Astrocyte of the cerebellum (primary cell): ENCODE measurements at regions not wholly inside any gene's neighbourhood (a gene's known extent, or its start where the extent isn't known, plus 50 kb on each side); places are given as distances from the start of the nearest gene placed in this dataset.

Source experiments
- DNase-seq: peaks from one replicate; pipeline ENCODE4 v3.0.0-alpha.2; 2011; ENCODE audit warnings: low read depth
- H3K4me3 ChIP-seq: 2 replicates; pipeline ENCODE4 v1.5.1; 2011; ENCODE audit warnings: mild to moderate bottlenecking, low read depth, low read length, moderate library complexity
- in situ Hi-C: cut with HindIII; loops from 2 replicates; pipeline ENCODE4 v1.10.0; 2017; ENCODE audit warnings: low sequenced_read_pairs
- TF ChIP-seq, protein P1 (sequence below): IDR thresholded peaks from 2 replicates; pipeline ENCODE4 v1.5.1; 2012; ENCODE audit warnings: low read length, low read depth, moderate library complexity, mild to moderate bottlenecking; ENCODE audit errors: missing control alignments

DNA sequence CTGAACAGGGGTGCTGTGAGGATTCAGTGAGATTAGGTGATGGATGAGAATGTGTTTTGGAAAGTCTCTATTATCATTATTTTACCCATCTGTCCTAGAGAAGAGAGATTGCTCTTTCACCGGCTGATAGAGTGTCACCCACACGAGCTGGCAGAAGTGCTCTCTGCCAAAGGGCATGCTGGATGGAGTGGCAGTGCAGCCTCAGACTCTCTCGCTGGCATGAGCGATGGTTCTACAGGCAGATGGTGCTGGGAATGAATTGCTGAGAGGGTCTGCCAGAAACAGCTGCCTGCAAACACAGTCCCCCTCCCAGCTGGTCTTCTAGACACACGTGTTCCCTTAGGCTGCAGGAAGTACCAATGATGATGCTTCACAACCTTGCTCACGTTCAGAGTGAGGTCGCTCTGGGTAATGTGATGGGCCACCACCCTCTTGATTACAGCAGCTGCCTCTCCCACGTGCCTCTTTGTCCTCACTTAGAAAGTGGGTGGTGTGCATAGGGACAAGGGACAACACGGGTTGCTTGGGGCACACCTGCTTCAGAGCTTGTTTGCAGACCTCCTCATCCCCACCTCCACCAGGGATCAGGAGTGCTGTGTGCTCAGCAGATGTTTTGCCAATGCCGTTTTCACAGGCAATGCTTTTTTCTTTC is 84.7 kb downstream of the FOXA2 start:
- no peak overlapping the region for H3K4me3 ChIP-seq
- no peak for DNase-seq
- TF ChIP-seq, protein P1, sequence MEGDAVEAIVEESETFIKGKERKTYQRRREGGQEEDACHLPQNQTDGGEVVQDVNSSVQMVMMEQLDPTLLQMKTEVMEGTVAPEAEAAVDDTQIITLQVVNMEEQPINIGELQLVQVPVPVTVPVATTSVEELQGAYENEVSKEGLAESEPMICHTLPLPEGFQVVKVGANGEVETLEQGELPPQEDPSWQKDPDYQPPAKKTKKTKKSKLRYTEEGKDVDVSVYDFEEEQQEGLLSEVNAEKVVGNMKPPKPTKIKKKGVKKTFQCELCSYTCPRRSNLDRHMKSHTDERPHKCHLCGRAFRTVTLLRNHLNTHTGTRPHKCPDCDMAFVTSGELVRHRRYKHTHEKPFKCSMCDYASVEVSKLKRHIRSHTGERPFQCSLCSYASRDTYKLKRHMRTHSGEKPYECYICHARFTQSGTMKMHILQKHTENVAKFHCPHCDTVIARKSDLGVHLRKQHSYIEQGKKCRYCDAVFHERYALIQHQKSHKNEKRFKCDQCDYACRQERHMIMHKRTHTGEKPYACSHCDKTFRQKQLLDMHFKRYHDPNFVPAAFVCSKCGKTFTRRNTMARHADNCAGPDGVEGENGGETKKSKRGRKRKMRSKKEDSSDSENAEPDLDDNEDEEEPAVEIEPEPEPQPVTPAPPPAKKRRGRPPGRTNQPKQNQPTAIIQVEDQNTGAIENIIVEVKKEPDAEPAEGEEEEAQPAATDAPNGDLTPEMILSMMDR: no peak
- in situ Hi-C loops: no loop called here

DNA sequence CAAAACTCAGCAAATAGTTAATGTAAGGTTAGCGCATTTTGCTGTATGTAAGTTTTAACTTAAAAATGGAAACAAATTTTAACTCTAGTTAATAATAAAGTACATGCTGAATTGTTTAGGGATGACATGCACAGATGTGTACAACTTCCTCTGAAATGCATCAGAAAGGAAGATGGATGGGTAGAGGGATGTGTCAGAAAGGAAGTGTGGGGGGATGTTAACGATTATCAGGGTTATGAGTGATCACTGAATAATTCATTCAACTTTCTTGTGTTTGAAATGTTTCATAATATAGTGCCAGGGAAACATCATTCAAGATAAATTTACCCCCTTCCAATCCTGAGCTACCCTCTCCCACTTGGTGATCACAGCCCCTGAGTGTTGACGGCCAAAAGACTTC is 87.6 kb downstream of the FOXA2 start:
- DNase-seq: no peak
- H3K4me3 ChIP-seq: no peak overlapping the region
- TF ChIP-seq, protein P1: no peak
- in situ Hi-C loops: no loop called here

DNA sequence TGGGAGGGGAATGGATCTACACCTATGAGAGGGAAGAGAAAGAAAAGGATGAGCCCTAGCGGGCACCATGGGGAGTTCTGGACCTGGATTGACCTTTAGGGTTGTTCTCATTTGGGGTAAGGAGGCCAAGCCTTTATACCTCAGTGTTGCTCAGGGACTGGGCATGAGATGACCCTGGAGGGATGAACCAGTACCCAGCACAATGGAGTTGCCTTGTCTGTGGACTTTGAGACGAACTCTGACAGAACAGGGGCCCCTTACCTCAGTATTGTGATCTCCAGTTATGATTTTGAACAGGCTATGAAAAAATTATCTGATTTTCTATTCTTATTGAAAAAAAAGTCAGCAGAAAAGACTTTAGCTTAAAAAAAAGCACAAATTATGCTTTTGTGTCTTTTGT is 88.6 kb downstream of the FOXA2 start:
- no peak for DNase-seq
- TF ChIP-seq, protein P1: no peak
- H3K4me3 ChIP-seq: no peak overlapping the region
- in situ Hi-C loops: no loop called here

DNA sequence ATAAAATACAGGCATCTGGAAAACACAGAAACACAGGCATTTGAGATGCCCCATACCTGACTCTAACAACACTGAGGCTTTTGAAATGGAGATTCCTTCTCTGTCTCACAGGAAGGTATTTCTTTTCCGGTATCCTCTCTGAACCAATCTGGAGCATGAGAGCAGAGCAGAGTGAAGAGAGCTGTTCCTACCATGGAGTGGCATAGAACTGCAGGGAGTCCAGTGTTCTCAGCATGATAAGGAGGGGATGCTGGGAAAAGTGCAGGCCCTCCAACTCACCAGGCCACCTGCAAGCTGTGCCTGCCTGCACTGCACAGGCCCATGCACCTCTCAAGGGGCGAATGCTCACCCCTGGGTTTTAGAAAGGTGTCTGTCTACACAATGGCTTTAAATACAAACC is 89.2 kb downstream of the FOXA2 start:
- no peak for DNase-seq
- TF ChIP-seq, protein P1: no peak
- in situ Hi-C loops: no loop called here
- H3K4me3 ChIP-seq: no peak overlapping the region

DNA sequence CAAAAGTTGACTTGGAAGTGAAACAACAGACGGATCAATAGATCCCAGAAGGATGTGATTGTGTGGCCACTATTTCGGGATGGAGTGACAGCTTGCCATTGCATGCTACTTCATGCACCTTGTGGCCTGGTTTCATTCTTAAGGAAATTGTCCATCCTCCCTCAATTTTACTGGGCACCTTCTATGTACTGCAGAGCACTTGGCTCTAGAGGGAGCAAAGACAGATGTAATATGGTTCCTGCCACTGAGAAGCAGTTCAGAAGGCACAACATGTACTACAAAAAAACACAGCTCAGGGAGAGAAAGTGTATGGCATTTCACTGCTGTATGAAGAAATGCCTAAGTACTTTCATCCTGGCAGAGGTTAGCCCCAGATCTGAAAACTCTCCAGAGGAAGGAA is 91.9 kb downstream of the FOXA2 start:
- TF ChIP-seq, protein P1: no peak
- DNase-seq: no peak
- in situ Hi-C loops: no loop called here
- no peak overlapping the region for H3K4me3 ChIP-seq

DNA sequence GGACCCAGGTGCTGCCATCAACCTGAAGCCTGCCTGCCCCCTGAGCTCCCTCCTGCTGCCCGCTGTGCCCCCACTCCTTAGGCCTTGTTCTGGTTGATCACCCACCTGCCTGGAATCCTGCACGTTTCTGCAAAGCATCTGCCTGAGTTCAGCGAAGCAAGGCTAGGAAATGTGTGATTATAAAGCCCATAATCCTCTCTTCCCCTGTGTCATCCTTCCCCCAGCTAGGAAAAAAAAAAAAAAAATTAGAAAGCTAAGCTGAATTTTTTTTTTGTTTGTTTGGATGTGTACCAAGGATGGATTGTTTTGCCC is 93.2 kb downstream of the FOXA2 start:
- in situ Hi-C loops: no loop called here
- DNase-seq: no peak
- no peak overlapping the region for H3K4me3 ChIP-seq
- TF ChIP-seq, protein P1: no peak
